GM12873 (cell line): ENCODE measurements at regions not wholly inside any gene's neighbourhood (a gene's known extent, or its start where the extent isn't known, plus 50 kb on each side); places are given as distances from the start of the nearest gene placed in this dataset.

Experiments used
- CTCF ChIP-seq: IDR thresholded peaks from 2 replicates; pipeline ENCODE4 v1.5.1; 2012; ENCODE audit warnings: low read depth, mild to moderate bottlenecking, moderate library complexity, low read length, control low read depth; ENCODE audit not compliant: insufficient read depth; ENCODE audit errors: missing control alignments

- TF ChIP-seq CTCF, result no peak
Measured at GRCh38 chr7:55286666-55287065, 78.5 kb upstream of the LANCL2 start.

- TF ChIP-seq CTCF, result no peak
Measured at GRCh38 chr7:55288070-55288824, 76.9 kb upstream of the LANCL2 start.

- no peak for TF ChIP-seq CTCF
Measured at GRCh38 chr7:55296070-55296469, 69.1 kb upstream of the LANCL2 start.

GRCh38 chr7:55299273-55299967, 65.7 kb upstream of the LANCL2 start:
- no peak for TF ChIP-seq CTCF

GRCh38 chr7:55303220-55303619, 61.9 kb upstream of the LANCL2 start:
- no peak for TF ChIP-seq CTCF

GRCh38 chr7:55304018-55304762, 60.9 kb upstream of the LANCL2 start:
- TF ChIP-seq CTCF, result no peak

GRCh38 chr7:55305135-55305534, 60.0 kb upstream of the LANCL2 start:
- TF ChIP-seq CTCF, result no peak
